AG04450 (cell line): ENCODE measurements at regions not wholly inside any gene's neighbourhood (a gene's known extent, or its start where the extent isn't known, plus 50 kb on each side); places are given as distances from the start of the nearest gene placed in this dataset.

Experiments
- CTCF ChIA-PET: fragments of 300-600, 350-600 bp; formaldehyde crosslinking; extraction: SDS; loops from one replicate; lab custom pipeline; 2022; ENCODE audit warnings: antibody characterized with exemption, inconsistent platforms; lab: Charles Lee
- POLR2A ChIA-PET: fragments of 350-600 bp; formaldehyde crosslinking; extraction: SDS; loops from one replicate; lab custom pipeline; 2021; ENCODE audit warnings: antibody characterized with exemption, inconsistent platforms; lab: Yijun Ruan, JAX
- DNase-seq: peaks from one replicate; pipeline ENCODE4 v3.0.0-alpha.2; 2011; ENCODE audit warnings: low read depth, low spot score
- H3K27ac ChIP-seq: one replicate; pipeline ENCODE4 v1.5.1; 2012; ENCODE audit warnings: low read depth, low read length, control low read depth
- H3K27me3 ChIP-seq: one replicate; pipeline ENCODE4 v1.6.0; 2012; ENCODE audit warnings: low read length; ENCODE audit not compliant: control insufficient read depth, insufficient read depth
- H3K4me3 ChIP-seq: 2 replicates; pipeline ENCODE4 v1.5.1; 2011; ENCODE audit warnings: mild to moderate bottlenecking, low read depth, low read length, control low read depth
- H3K9me3 ChIP-seq: 2 replicates; pipeline ENCODE4 v1.5.1; 2012; ENCODE audit warnings: low read length; ENCODE audit not compliant: control insufficient read depth, insufficient read depth
- CTCF ChIP-seq: IDR thresholded peaks from 2 replicates; pipeline ENCODE4 v1.5.1; 2011; ENCODE audit warnings: low read depth, low read length, control low read depth, inconsistent platforms

GRCh38 chr3:187906416-187906815 lies 161.1 kb upstream of the BCL6 start:
- no peak overlapping the region for H3K4me3 ChIP-seq
- peaks cover 4% of the 10 kb centered on the region; the same call in 1 of the 2 replicates for H3K9me3 ChIP-seq
- no peak for TF ChIP-seq CTCF
- no peak overlapping the region for H3K27ac ChIP-seq
- ChIA-PET POLR2A (no interaction called here), CTCF (interaction anchor here (1.6 kb wide), 1 partner anchor 159 kb away, joined by 3 read pairs; no protein-coding TSS in a partner anchor)
- no peaks in the 10 kb centered on the region for H3K27me3 ChIP-seq
- DNase-seq: no peak

- POLR2A ChIA-PET: no interaction called here
Measured at GRCh38 chr3:187906920-187907319, 161.7 kb upstream of the BCL6 start.

GRCh38 chr3:187909866-187910265 lies 164.6 kb upstream of the BCL6 start:
- Histone ChIP-seq H3K27ac (no peak overlapping the region), H3K27me3 (no peaks in the 10 kb centered on the region), H3K9me3 (no peaks in the 10 kb centered on the region), H3K4me3 (no peak overlapping the region)
- CTCF ChIA-PET: no interaction called here
- POLR2A ChIA-PET: no interaction called here
- no peak for DNase-seq
- no peak for TF ChIP-seq CTCF

More at GRCh38 chr3:187906920-187907319, 161.7 kb upstream of the BCL6 start:
- TF ChIP-seq CTCF: no peak
- DNase-seq: no peak
- CTCF ChIA-PET: interaction anchor here (1.6 kb wide), 1 partner anchor 159 kb away, joined by 3 read pairs; no protein-coding TSS in a partner anchor
- peaks cover 4% of the 10 kb centered on the region; the same call in 1 of the 2 replicates for H3K9me3 ChIP-seq
- no peak overlapping the region for H3K27ac ChIP-seq
- H3K27me3 ChIP-seq: no peaks in the 10 kb centered on the region
- H3K4me3 ChIP-seq: no peak overlapping the region

GRCh38 chr3:187912007-187912406 lies 166.7 kb upstream of the BCL6 start:
- DNase-seq: no peak
- no peak for TF ChIP-seq CTCF
- CTCF ChIA-PET: interaction anchor here (1.5 kb wide), 1 partner anchor 171 kb away, joined by 3 read pairs; no protein-coding TSS in a partner anchor
- Histone ChIP-seq H3K27ac (no peak overlapping the region), H3K9me3 (no peaks in the 10 kb centered on the region), H3K27me3 (no peaks in the 10 kb centered on the region), H3K4me3 (no peak overlapping the region)
- POLR2A ChIA-PET: no interaction called here

- no peak for TF ChIP-seq CTCF
- Histone ChIP-seq H3K27ac (no peak overlapping the region), H3K27me3 (no peaks in the 10 kb centered on the region), H3K9me3 (no peaks in the 10 kb centered on the region), H3K4me3 (no peak overlapping the region)
- ChIA-PET POLR2A (interaction anchor here (1.3 kb wide), 1 partner anchor 42 kb away, joined by 5 read pairs; no protein-coding TSS in a partner anchor), CTCF (interaction anchor here (2.0 kb wide), 1 partner anchor 166 kb away, joined by 7 read pairs; no protein-coding TSS in a partner anchor)
- DNase-seq: peak; percentile 57
Measured at GRCh38 chr3:187913617-187914033, 168.4 kb upstream of the BCL6 start.
